ENCODE measurements at regions not wholly inside any gene's neighbourhood (a gene's known extent, or its start where the extent isn't known, plus 50 kb on each side); places are given as distances from the start of the nearest gene placed in this dataset.
"Not testable (repeated sequence)": the region's sequence is repeated elsewhere in the genome, so short reads cannot be mapped to it uniquely, and the experiment has no call there.

DNA sequence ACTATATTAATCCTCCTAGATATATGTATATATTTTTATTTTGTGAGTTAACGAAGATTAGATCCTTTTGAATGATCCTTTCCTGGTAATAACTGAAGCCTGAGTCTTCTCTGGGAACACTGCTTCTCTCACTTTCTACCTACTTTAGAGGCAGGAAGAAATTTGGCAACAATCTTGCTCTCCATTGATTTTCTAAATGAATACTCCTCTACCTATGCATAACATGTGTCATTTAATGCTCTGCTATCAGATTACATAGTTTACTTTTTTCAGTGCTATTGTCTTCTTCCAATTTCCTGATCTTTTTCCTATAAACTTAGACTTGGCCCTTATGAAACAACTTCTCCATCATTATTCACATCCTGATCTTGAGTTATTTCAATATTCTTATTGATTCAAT is 60.4 kb upstream of the PDHA2 start:
- DNase-seq (ENCODE audit: low read depth in 4 of 4, low spot score in 3 of 4), result no peak

DNA sequence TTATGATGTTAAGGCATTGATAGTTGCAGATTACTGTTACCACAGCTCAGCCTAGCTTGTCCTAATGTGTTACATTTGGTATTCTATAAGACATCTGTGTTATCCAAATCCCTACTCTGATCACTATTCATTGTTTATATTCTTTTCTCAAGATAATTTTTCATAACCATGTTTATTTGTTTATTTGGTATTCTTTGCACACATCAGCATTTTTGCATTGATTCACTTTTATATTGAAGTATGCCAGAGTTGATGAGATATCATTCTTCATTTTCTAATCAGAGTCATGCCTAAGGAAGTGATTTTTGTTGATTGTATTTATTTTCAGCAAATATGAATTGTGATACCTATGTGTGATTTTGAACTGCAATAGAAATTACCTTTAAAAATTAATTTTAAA is 61.2 kb upstream of the PDHA2 start:
- DNase-seq (ENCODE audit: low read depth in 4 of 4, low spot score in 3 of 4), result no peak

DNA sequence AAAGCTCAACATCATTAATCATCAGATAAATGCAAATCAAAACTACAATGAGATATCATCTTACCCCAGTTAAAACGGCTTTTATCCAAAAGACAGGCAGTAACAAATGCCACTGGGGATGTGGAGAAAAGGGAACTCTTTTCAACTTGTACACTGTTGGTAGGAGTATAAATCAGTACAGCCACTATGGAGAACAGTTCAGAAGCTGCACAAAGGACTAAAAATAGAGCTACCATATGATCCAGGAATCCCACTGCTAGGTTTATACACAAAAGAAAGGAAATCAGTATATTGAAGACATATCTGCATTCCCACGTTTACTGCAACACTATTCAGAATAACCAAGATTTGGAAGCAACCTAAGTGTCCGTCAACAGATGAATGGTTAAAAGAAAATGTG is 69.3 kb upstream of the PDHA2 start:
- DNase-seq (ENCODE audit: low read depth in 4 of 4, low spot score in 3 of 4), result not testable (repeated sequence)

DNA sequence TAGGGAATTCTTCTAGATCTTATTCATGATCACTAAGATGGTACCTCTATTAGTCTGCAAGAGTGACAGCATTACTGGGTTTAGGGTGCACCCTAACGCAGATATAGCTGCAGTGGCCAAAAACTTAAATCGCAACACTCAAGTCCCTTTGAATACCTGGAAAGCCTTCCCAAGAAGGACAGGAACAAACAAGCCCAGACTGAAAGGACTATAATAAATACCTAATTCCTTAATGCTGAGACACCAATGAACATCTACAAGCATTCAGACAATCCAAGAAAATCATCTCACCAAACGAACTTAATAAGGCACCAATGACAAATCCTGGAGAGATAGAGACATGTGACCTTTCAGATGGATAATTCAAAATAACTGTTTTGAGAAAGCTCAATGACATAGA is 74.9 kb upstream of the PDHA2 start:
- no peak for DNase-seq (ENCODE audit: low read depth in 4 of 4, low spot score in 3 of 4)

DNA sequence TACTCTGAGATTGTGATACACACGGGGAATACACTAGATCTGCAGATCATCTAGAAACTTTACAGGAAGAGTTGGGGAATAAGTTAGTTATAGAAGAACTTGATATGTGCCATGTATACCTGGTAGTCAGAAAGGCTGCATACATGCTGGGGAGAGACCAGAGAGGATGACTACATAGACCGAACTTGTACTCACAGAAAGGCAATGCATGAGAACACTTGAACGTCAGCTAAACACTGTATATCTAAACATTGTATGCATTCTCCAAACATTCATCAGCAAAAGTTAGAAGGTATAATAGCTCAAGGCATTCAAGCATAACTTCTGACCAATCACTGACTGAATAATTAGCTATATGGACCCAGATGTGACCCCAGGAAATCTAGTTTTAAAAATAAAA is 78.0 kb upstream of the PDHA2 start:
- DNase-seq (ENCODE audit: low read depth in 4 of 4, low spot score in 3 of 4), result no peak

DNA sequence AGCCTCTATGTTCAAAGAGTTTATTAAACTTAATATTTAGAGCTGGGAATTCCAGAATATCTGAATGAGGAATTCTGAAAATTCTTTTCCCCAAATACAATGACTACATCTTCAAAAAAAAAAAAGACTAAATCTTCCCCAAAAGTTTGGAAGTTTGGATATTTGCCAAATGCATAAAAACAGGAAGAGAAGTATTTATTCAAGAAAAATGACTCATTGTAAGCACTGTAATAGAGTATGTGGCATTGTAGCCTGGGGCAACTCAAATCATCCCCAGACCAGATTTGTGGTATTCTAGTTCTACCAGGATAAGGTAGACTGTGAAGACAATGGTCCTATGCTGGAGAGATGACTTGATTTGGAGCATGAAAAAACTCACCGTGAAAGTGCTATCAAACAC is 78.5 kb upstream of the PDHA2 start:
- DNase-seq (ENCODE audit: low read depth in 4 of 4, low spot score in 3 of 4), result no peak

DNA sequence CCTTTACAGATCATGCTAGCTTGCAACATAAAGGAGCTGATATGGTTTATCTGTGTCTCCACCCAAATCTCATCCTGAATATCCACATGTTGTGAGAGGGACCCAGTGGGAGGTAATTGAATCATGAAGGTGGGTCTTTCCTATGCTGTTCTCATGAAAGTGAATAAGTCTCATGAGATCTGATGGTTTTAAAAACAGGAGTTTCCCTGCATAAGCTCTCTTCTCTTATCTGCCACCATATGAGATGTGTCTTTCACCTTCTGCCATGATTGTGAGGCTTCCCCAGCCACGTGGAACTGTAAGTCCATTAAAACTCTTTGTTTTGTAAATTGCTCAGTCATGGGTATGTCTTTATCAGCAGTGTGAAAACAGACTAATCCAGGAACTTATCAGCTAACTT is 79.2 kb upstream of the PDHA2 start:
- not testable (repeated sequence) for DNase-seq (ENCODE audit: low read depth in 4 of 4, low spot score in 3 of 4)

DNA sequence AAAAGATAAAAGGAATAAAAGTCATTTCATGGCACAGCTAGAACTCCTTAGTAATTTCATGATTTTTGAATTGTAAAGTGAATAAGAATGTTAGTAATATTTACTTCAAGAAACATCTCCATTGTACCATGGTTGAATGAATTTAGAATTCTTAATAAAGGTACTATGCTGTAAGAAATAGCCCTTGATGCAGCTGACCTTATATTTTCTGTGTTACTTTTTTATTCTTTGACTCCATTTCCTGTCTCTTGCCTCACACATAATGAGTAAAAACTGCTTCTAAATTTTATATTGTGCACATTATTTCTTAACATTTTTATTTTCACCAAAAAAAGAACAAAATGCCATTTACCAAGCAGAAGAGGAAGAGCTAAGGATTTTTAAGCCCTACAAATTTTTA is 81.9 kb upstream of the PDHA2 start:
- no peak for DNase-seq (ENCODE audit: low read depth in 4 of 4, low spot score in 3 of 4)

DNA sequence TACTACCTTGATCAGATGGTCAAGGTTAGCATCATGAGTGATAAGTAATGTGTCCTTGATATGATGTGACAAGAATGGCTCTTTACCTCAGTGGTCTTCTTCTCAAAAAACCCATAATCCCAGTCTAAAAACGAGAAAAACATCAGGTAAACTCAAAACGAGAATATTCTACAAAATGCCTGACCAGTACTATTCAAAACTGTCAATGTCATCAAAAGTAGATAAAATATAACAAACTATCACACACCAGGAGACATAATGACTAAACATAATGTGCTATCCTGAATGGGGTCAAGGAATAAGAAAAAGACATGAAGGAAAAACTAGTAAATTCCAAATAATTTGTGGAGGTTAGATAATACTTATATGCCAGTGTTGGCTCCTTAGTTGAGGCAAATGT is 85.2 kb upstream of the PDHA2 start:
- no peak for DNase-seq (ENCODE audit: low read depth in 4 of 4, low spot score in 3 of 4)

DNA sequence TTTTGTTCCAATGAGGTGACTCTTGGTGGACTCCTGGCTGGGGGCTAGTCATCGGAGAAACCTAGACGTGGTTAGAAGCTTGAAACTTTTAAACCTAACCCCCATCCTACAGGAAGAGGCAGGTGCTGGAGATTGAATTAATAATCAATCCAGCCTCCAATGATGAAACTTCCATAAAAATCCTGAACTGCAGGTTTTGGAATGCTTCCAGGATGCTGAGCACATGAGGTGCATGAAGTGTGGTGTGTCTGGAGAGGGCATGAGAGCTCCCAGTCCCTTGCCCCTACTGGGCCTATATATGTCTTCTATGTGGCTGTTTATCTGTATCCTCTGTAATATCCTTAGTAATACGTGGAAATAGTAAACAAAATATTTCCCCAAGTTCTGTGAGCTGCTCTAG is 90.7 kb upstream of the PDHA2 start:
- no peak for DNase-seq (ENCODE audit: low read depth in 4 of 4, low spot score in 3 of 4)

DNA sequence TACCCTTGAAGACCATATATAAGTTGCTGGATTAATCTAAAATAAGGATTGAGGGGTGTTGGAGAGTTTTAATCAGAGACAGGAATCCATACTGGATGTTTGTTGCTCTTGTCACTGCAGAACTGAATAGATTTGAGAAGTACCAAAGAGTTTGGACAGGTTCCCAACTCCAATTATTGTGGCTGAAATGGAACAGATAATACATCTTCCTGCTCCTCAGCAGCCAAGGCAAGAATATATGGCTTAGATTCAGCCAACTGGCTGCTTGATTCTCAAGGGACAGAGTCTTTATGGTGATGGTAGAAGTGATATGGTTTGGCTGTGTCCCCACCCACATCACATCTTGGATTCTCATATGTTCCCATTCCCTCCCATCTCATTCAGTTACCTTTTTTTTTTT is 97.0 kb upstream of the PDHA2 start:
- no peak for DNase-seq (ENCODE audit: low read depth in 4 of 4, low spot score in 3 of 4)

DNA sequence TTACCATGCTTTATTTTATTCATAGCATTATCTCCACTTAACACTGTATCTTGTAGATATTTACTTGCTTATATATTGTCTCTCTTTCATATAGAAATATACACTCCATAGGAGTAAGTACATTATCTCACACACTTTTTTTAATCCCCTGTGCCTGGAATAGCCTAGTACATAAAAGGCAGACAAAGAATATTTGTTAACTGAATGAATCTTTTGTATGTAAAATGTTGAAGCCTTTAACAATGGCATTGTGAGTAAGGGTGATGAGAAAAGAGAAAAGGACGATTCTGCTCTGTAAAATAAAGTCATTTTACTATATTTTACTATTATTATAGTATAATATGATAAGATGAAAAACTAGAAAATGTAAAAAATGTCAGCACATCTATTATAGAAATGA is 97.7 kb upstream of the PDHA2 start:
- no peak for DNase-seq (ENCODE audit: low read depth in 4 of 4, low spot score in 3 of 4)

DNA sequence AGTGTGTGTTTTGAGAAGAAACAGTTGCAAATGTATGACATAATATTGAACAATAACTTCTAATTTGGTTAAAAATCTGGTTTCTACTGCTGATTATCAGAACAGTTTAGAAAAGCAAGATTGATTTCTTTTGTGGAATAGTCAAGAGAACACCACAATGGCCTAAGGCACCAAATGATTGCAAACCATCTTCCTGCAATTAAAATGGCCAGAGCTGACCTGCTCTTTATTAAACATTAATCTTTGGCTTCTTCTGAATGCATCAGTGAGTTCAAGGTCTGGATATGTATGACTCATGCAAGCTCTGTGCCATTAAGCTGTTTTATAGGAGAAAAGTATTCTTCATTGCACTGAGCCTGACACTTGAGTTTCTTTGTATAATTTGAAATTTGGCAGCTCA is 107.8 kb upstream of the PDHA2 start:
- DNase-seq (ENCODE audit: low read depth in 4 of 4, low spot score in 3 of 4), result peak in 2 of 4 donors; percentile 5 to 22

DNA sequence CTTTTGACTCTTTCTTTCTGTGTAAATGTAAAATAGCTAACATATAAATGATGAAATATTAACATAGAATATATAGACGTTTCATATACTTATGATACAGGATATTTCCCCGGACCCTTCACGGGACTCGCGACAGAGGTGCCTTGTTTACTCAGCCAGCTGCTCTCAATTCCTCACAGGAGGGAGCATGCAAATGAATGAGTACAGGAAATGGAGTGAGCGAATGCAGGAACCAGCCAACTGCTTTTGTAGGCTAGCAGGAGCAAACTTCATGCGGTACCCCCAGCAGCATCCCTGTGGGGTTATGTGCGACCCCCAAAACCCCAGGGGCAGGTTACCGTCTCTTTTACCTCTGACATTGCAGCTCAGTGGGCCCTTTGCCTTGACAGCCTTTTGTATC is 110.3 kb upstream of the PDHA2 start:
- DNase-seq (ENCODE audit: low read depth in 4 of 4, low spot score in 3 of 4), result no peak

DNA sequence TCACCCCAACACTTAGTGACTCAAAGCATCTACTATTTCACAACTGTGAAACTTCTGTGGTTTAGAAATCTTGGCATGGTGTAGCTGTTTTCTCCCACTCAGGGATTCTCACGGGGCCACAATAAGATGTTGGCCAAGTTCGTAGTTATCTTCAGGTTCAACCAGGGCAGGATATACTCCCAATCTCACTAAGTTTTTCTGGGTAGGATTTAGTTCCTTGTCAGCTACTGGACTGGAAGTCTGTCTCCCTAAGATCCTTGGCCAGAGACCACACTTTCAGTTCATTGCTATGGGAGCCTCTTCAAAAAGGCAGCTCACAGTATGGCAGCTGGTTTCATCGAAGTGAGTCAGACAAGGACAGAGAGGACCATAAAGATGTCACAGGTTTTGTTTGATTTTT is 111.7 kb upstream of the PDHA2 start:
- DNase-seq (ENCODE audit: low read depth in 4 of 4, low spot score in 3 of 4), result no peak

DNA sequence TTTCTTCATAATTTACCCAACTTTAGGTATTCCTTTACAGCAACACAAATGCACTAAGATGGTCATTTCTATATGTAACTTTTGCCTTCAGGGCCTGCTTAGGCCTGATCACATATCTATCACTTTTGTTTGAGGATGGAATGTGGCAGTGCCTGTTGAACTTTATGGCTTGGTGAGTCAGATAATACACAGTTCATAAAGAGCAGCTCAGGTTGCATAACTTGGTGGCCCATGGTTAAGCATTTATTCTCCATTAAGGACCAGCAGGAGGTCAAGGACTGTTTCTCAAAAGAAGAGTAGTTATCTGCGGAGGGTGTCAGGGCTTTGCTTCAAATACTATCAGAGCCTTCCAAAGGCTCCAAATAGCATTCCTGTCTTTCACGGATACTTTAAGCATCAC is 124.1 kb upstream of the PDHA2 start:
- DNase-seq (ENCODE audit: low read depth in 4 of 4, low spot score in 3 of 4), result no peak

DNA sequence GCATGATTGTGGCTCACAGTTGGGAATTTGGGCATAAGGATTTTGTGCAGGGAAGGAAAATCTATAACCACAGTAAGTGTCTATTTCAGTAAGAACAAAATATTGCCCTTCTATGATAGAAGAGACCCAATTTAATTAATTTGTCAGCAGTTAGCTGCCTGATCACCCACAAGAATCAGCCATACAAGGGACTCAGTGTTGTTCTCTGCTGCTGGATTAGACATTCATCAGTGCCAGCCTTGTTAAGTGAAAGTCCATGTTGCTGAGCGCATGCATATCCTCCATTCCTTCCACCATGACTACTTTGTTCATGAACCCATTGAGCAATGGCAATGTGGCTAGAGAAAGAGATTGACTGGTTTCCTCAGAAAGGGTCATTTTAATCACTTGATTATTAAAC is 125.3 kb upstream of the PDHA2 start:
- DNase-seq (ENCODE audit: low read depth in 4 of 4, low spot score in 3 of 4), result no peak

DNA sequence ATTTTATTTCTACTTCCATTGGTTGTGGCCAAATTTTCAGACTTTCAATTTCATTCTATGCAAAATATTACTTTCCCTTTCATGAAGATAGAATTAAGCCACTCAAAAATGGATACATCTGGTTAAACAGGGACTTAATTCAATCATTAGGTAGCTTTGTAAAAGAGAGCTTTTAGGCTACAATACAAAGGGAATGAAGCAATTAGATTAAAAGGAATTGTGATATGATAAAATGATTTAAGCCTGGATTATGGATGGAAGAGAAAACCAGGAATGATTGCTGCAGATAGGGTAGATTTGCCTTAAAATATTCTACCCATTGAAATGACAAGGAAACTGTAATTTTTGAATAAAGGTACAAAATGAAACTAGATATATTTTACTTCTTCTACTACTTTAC is 134.6 kb upstream of the PDHA2 start:
- no peak for DNase-seq (ENCODE audit: low read depth in 4 of 4, low spot score in 3 of 4)

DNA sequence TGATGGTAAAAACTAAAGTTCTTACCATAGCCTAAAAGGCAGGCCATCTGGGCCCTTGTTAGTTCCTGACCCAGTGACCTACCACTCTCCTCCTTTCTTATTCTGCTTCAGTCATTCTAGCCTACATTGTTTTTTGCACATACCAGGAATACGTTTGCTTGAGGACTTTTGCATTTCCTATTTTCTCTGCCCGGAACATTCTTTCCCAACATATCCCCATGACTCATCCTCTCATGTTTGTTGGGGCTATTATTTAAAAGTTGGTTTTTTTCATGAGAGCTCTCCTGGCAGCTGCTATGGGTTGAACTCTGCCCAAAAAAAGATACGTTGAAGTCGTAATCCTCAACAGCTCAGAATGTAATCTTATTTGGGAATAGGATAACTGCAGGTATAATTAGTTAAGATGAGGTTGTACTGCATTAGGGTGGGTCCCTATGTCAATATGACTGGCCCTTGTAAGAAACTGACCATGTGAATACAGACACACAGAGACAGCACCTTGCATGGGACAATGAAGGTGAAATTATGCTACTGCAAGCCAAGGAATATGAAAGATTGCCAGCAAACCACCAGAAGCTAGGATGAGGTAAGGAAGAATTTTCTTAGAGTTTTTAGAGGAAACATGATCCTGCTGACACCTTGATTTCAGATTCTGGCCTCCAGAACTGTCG is 138.3 kb upstream of the PDHA2 start:
- DNase-seq (ENCODE audit: low read depth in 4 of 4, low spot score in 3 of 4), result no peak

DNA sequence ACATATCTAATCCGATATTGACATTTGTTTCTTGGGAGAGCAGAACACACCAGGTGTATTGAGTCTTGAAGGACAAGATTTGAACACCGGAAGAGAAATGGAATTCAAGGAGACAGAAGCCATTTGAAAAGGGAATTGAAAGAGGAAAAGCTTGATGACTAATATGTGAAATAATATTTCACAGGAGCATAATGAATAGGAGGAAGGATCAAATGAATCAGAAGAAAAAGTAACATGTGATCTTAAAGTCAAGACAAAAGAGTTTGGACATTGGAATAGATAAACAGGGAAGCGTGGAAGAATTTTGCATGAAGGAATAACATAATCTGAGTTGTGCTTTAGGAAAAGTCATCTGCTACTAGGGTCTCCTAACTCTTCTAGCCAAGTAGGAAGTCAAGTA is 145.5 kb upstream of the PDHA2 start:
- DNase-seq (ENCODE audit: low read depth in 4 of 4, low spot score in 3 of 4), result no peak

DNA sequence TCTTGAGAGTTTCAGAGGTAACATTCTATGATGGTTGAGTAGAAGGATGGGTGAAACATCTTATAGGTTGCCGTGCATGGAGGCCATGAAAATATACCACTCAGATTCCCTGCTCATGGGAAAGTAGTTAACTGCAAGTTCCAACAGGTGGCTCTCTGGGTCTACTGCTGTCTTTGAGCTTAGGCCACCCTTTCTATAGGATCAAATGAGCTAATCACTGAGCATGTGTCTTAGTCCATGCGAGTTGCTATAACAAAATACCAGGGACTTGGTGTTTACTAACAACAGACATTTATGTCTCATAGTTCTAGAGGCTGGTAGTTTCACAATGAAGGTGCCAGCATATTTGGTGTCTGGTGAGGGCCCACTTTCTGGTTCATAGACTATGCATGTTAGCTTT is 144.8 kb upstream of the UNC5C start:
- DNase-seq (ENCODE audit: low read depth in 4 of 4, low spot score in 3 of 4), result no peak

DNA sequence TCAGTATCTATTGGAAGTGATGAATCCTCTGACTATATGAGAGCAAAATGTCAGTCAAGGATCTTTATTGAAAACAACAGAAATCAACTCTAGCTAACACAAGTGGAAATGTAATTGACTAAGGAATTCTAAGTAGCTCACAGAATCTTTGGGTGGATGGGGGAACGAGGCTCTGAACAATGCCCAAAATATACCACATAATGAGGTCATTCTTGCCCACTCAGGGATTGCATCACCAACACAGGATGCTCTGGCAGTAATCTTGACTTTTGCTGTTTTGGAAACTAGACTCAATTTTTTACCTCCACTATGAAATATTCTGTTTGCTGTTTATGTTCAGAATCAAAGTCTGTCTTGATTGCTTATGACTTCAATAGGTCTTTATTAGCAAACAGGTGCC is 127.4 kb upstream of the UNC5C start:
- DNase-seq (ENCODE audit: low read depth in 4 of 4, low spot score in 3 of 4), result no peak

DNA sequence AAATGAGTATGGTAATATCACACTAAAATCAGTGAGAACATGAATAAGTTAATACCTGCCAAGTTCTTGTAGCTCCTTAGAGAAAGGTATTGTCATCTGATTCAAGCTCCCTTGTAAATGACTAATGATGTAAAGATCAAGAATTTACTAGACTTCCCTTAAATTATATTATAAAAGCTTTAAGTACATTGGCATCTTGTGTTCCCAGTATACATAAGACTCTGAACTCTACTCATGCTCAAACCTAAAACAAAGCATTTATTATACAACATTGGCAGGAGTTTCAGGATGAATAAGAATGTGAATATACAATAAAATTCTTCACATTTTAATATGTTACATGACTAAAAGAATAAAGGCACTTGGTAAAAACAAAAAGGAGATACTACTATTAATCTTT is 126.8 kb upstream of the UNC5C start:
- no peak for DNase-seq (ENCODE audit: low read depth in 4 of 4, low spot score in 3 of 4)

All from right renal pelvis (tissue), 4 donors.